Natural killer cell (primary cell): ENCODE measurements at regions not wholly inside any gene's neighbourhood (a gene's known extent, or its start where the extent isn't known, plus 50 kb on each side); places are given as distances from the start of the nearest gene placed in this dataset.

Experiments used
- ATAC-seq, 3 donors: fragments of 150-1000 bp in 2 of 3; fragments of 200-7000 bp in 1 of 3; cut with Tn5 transposase; 1 replicate in 1 of 3; 2 replicates in 2 of 3; pipeline ENCODE4 v1.10.0; 2021; ENCODE audit warnings: mild to moderate bottlenecking in 2 of 3, moderate library complexity in 2 of 3
- DNase-seq, 2 donors: peaks; one replicate each; pipeline versions ENCODE4 v3.0.0 to v3.0.0-alpha.2; 2013 to 2021; ENCODE audit warnings: mixed read lengths in 1 of 2
- H3K27ac ChIP-seq: one replicate; pipeline ENCODE4 v1.5.1; 2013; ENCODE audit warnings: mild to moderate bottlenecking, low read length
- H3K27me3 ChIP-seq: one replicate; pipeline ENCODE4 v1.6.1; 2013; ENCODE audit warnings: low read length; ENCODE audit not compliant: control insufficient read depth, insufficient read depth
- H3K36me3 ChIP-seq: one replicate; pipeline ENCODE4 v1.6.1; 2013; ENCODE audit warnings: low read length; ENCODE audit not compliant: control insufficient read depth, insufficient read depth
- H3K4me1 ChIP-seq: one replicate; pipeline ENCODE4 v1.6.1; 2013; ENCODE audit warnings: low read length; ENCODE audit not compliant: control insufficient read depth, insufficient read depth
- H3K4me3 ChIP-seq: one replicate; pipeline ENCODE4 v1.5.1; 2013; ENCODE audit warnings: low read length
- H3K9me3 ChIP-seq: one replicate; pipeline ENCODE4 v1.6.1; 2013; ENCODE audit warnings: low read length; ENCODE audit not compliant: control insufficient read depth, insufficient read depth
- H3K27ac Mint-ChIP-seq, 2 donors: one replicate each; pipeline ENCODE4 v1.8.0; 2022; ENCODE audit warnings: mild to moderate bottlenecking in 2 of 2, mixed read lengths in 2 of 2, moderate library complexity in 1 of 2
- H3K27me3 Mint-ChIP-seq, 2 donors: one replicate each; pipeline ENCODE4 v1.8.0; 2022; ENCODE audit warnings: low read depth in 2 of 2, mixed read lengths in 2 of 2
- H3K36me3 Mint-ChIP-seq: one replicate; pipeline ENCODE4 v1.8.0; 2022; ENCODE audit warnings: mixed read lengths
- H3K4me1 Mint-ChIP-seq, 2 donors: one replicate each; pipeline ENCODE4 v1.8.0; 2022; ENCODE audit warnings: mixed read lengths in 2 of 2
- H3K4me3 Mint-ChIP-seq: one replicate; pipeline ENCODE4 v1.8.0; 2022; ENCODE audit warnings: mild to moderate bottlenecking, moderate library complexity, mixed read lengths
- H3K9me3 Mint-ChIP-seq, 2 donors: one replicate each; pipeline ENCODE4 v1.8.0; 2022; ENCODE audit warnings: mixed read lengths in 2 of 2
- CTCF ChIP-seq: fragments of 200-600 bp; IDR thresholded peaks from one replicate; pipeline ENCODE4 v1.8.0; 2022; ENCODE audit warnings: antibody characterized with exemption
- WGBS: methylation state at CpG from one replicate; pipeline ENCODE4 v1.1.7; 2013; ENCODE audit warnings: missing lambda C conversion rate; ENCODE audit not compliant: insufficient coverage; 5-methylcytosine and 5-hydroxymethylcytosine counted together
- intact Hi-C: fragments of 100-400 bp; cut with micrococcal nuclease; formaldehyde crosslinking; loops from one replicate; pipeline ENCODE4 v1.14.2; 2022

DNA sequence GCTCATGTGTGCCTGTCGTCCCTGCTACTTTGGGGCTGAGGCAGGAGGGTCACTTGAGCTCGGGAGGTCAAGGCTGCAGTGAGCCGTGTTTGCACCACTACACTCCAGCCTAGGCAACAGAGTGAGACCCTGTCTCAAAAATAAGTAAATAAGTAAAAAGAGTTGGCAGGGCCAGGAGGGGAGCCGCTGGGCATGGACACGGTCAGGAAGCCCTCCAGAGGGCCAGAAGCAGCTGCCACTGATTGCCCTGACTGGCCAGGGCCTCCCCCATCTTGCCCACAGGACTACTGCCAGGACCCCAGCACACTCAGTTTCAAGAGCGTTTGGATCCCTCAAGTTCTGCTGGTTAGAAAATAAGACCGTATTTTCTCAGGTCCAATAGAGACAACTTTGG, 112.2 kb upstream of the IPO9 start:
- H3K4me3 Mint-ChIP-seq: no peak overlapping the region
- Histone ChIP-seq H3K27me3 (no peaks in the 10 kb centered on the region), H3K27ac (no peak overlapping the region), H3K36me3 (no peaks in the 10 kb centered on the region), H3K4me3 (no peak overlapping the region), H3K4me1 (peaks cover 31% of the 10 kb centered on the region), H3K9me3 (no peaks in the 10 kb centered on the region)
- intact Hi-C loops: no loop called here
- WGBS: 92% methylated on average over 7 of the region's 7 CpGs
- H3K9me3 Mint-ChIP-seq: no peaks in the 10 kb centered on the region
- no peak for TF ChIP-seq CTCF
- no peaks in the 10 kb centered on the region for H3K27me3 Mint-ChIP-seq
- ATAC-seq (no peak), DNase-seq (no peak)
- H3K4me1 Mint-ChIP-seq: no peaks in the 10 kb centered on the region
- H3K36me3 Mint-ChIP-seq: no peaks in the 10 kb centered on the region
- H3K27ac Mint-ChIP-seq: no peak overlapping the region

GRCh38 chr1:201717286-201717685, 111.7 kb upstream of the IPO9 start:
- Histone ChIP-seq H3K27ac (no peak overlapping the region), H3K27me3 (no peaks in the 10 kb centered on the region), H3K36me3 (no peaks in the 10 kb centered on the region), H3K9me3 (no peaks in the 10 kb centered on the region), H3K4me3 (no peak overlapping the region), H3K4me1 (peaks cover 31% of the 10 kb centered on the region)
- intact Hi-C loops: no loop called here
- no peaks in the 10 kb centered on the region for H3K36me3 Mint-ChIP-seq
- DNase-seq (no peak), ATAC-seq (no peak)
- no peak overlapping the region for H3K27ac Mint-ChIP-seq
- no peak overlapping the region for H3K4me3 Mint-ChIP-seq
- TF ChIP-seq CTCF: no peak
- H3K9me3 Mint-ChIP-seq: no peaks in the 10 kb centered on the region
- H3K4me1 Mint-ChIP-seq: no peaks in the 10 kb centered on the region
- WGBS: 91% methylated on average over 3 of the region's 3 CpGs
- H3K27me3 Mint-ChIP-seq: no peaks in the 10 kb centered on the region

GRCh38 chr1:201718346-201719202, 110.4 kb upstream of the IPO9 start:
- Mint-ChIP-seq H3K27ac (no peak overlapping the region), H3K27me3 (no peaks in the 10 kb centered on the region), H3K4me3 (no peak overlapping the region), H3K9me3 (no peaks in the 10 kb centered on the region), H3K36me3 (no peaks in the 10 kb centered on the region), H3K4me1 (no peaks in the 10 kb centered on the region)
- Histone ChIP-seq H3K27me3 (no peaks in the 10 kb centered on the region), H3K4me3 (no peak overlapping the region), H3K36me3 (no peaks in the 10 kb centered on the region), H3K9me3 (no peaks in the 10 kb centered on the region), H3K4me1 (peaks cover 26% of the 10 kb centered on the region), H3K27ac (no peak overlapping the region)
- intact Hi-C loops: no loop called here
- no peak for TF ChIP-seq CTCF
- DNase-seq (no peak), ATAC-seq (no peak)
- 96% methylated on average over 36 of the region's 36 CpGs for WGBS
